Hematopoietic multipotent progenitor cell (in vitro differentiated cells): ENCODE measurements at regions not wholly inside any gene's neighbourhood (a gene's known extent, or its start where the extent isn't known, plus 50 kb on each side); places are given as distances from the start of the nearest gene placed in this dataset.

Experiments
- DNase-seq, 3 donors: peaks; one replicate each; pipeline ENCODE4 v3.0.0-alpha.2; 2011 to 2015; ENCODE audit warnings: low read depth in 2 of 3, low spot score in 2 of 3

DNA sequence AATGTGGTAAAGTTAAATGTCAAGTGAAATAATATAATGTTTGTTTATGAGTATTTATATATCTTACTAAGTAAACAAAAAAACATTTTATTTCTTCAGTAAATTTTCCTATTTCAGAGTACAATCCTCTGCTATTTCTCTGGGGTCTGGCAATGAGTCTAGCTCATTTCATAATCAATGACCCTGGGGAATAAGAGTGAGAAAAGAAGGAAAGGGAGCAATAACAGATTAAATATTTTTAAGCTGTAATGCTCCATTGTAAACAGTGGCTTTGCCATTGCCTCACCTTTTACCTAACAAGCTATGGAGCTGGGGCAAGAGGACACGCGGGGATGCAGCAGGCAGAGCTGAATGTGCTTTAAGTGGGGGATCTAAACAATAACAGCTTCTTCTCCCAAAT, 1071.9 kb downstream of the FLRT2 start:
- DNase-seq, result no peak

DNA sequence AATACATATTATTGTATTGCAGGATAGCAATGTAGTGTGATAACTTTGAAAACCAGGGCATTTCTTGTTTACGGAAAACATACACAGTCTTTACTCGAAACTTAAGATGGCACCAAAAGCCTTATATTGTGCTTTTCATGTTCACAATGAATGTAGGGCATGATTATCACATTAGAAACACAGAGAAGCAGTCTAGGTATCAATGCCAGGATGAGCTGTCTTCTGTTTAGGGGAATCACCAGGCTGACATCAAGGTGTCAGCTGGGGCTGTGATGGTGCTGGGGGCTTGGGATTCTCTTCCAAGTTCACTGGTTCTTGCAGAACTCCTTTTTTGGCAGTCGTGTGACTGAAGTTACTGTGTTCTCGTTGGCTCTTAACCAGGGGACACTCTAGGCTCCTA, 1067.3 kb downstream of the FLRT2 start:
- DNase-seq, result no peak

DNA sequence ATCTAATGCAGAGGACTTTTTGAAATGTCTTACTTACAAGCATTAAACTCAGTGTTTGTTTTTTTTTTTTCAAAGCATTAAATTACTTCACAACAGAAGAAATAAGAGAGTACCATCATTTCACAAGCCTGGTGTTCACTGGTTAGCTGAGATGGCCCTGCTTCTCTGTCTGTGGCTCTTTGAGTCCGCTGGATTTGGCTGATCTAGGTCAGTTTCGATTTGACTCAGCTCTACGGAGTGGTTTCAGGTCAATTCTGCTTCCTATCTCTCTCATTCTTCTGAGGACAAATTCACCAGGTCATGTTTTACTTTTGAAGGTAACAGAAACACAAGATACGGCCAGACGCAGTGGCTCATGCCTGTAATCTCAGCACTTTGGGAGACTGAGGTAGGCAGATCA, 1066.1 kb downstream of the FLRT2 start:
- DNase-seq, result no peak

DNA sequence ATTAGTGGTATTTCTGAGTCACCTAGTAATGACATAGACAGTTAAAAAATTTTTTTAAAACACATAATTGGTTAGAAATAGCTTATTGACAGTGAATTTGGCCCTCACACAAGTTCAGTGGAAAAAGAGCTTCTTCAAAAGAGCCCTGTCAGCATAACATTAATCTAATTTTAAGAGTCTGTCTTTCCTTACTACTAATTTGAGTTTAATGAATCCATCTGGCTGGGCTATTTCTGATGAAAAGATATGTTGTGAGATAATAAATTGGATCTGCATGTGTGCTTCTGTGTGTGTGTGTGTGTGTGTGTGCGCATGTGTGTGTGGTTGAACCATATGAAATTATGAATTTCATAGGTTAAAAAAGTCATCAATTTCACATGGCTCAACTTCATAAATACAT, 1045.2 kb downstream of the FLRT2 start:
- no peak for DNase-seq

DNA sequence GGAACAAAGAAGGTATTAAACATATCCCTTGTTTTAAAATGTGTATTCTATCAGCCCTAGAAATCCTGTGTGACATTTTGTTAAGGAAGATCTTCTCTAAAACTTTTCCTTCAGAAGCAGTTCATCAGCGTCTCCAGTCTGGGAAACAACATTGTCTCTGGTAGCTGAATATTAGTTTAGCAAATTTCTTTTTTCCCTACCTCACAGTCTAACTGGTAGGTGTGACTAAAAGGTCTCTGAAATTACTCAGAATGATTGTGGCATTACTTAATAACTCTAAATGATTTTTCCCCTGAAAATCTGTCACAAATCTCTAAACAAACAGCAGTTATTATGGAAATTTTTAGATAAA, 1044.8 kb downstream of the FLRT2 start:
- DNase-seq, result no peak

DNA sequence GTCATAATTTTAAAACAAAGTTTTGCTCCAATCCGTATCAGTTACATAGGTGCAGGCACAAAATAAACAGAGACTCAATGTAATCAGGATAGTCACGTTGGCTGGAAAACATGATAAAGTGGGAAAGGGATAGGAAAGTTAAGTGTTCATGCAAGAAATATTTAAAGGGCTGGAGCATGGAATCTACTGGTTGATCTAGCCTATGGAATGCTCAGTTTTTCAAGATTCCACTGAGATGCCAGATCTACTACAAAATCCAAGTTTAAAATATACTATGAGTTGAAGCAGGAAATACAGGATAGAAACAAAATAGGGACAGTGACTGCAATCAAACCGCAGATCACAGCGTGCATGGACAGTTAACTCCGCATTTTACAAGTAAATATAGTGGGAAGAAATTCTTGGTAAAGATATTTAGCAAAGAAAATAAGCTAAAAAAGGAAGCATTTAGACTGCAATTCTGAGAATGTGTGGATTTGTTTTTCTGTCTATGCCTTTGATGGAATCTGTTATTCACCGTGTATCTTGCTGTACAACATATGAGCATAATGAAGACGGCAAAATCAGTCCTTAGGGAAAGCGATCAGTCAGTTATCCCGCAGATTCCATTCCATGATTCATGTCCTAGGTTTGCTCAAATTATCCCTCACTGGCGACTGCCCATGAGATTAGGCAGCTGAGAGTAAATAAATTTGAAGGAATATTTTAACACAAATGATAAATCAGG, 1044.3 kb downstream of the FLRT2 start:
- no peak for DNase-seq

DNA sequence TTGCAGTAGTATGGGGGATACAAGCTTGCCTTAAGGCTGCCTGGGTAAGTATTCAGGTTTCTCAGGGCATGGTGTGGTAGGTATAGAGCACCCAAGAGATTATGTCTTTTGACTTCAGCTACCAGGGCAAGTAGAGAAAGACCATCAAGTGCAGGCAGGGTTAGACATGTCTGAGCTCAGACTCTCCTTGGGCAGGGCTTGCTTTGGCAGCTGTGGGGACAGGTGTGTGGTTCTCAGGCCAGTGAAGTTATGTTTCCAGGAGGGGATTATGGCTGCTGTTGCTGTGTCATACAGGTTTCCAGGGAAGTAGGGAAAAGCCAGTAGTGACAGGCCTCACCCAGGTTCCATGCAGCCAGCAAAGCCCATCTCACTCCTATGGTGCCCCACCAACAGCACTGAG, 1040.4 kb downstream of the FLRT2 start:
- DNase-seq, result no peak

DNA sequence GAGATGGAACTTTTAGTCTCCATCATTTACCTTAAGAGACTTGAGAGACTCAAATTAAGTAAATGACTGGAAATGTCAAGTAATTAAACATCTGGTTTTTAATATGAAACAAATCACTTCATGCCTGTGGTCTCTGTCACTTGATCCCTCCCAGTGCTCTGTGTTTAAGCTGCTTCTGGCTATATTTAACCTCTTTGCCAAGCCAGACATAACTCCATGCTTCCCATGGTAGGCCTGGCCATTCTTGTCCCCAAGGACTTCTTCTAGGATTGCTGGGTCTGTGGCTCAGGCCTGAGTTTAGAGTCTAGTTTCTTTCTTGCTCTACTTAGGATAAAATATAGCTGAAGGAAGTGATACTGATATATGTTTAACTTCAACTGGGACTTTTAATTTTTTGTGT, 1013.6 kb downstream of the FLRT2 start:
- no peak for DNase-seq

DNA sequence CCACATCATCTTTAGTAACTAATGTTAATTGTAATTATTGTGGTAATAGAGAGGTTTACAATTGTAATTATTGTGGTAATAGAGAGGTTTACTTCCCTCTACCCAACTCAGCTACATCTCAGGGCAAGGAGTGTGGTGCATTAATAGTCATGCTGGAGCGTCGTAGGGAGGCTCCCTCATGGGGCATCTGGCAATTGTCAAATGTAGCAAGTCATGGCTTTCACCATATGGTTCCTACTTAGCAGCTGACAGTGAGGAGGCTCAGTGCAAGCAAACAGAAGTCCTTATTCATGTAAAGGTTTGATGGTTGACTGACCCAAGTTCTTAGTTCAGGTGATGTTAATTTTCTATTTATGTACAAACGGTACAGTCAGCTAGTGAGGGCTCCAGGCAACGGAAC, 1012.0 kb downstream of the FLRT2 start:
- no peak for DNase-seq

DNA sequence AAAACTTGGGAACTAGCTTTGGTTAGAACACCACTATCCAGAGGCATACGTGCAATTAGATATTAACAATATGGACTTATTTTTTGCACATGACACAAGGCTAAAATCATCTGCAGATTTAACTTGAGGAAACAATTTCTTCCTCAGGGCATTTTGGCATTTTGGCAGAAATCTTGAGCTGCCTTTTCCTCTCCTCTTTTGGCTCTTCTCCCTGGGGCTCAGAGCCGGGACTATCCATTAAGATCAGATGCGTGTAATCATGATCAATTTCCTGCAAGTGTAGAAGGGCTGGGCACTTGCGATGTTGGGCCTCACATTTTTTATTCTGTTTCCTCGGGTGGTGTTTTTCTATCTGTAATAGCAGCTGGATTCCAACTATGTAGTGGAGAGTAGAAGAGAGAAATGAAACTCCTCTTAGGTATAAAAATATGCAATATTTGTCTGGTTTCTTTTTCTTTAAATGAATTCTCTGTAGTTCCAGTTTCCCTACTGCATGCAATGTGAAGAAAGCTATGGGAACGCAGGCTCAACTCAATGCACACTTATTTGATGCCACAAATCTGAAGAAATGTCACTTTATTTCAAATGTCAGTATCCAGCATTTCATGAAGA, 1010.8 kb downstream of the FLRT2 start:
- DNase-seq, result no peak

DNA sequence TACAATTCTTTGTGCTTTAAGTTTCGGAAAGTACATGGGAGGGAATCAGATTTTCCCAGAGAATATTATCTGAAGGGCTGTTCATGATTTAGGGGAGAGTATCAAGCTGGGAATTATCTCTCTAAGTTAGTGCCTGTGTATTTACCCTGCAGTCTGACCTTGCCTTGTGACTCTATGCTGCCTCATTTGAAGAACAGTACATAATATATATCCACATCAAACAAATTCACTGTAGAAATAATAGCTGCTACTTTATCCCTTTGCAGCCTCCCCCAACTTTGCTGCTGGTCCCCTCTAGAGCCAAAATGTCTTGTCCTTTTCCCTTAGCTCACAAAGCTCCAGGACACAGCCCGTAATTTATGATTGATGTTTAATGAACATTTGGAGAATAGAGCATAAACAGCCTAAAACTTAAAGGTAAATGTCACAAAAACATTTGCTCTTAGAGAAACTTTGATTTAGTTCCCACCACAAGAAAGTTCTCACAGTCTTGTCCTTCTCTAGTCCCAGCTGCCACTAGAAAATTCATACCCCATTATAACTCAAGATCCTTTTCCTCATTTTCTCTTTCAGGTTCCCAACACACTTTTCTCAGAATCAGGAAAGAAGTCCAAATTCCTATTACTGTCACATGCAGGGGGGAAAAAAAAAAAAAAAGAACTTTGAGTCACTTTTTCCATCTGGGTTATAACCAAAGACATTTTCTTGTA, 1009.6 kb downstream of the FLRT2 start:
- DNase-seq, result no peak

DNA sequence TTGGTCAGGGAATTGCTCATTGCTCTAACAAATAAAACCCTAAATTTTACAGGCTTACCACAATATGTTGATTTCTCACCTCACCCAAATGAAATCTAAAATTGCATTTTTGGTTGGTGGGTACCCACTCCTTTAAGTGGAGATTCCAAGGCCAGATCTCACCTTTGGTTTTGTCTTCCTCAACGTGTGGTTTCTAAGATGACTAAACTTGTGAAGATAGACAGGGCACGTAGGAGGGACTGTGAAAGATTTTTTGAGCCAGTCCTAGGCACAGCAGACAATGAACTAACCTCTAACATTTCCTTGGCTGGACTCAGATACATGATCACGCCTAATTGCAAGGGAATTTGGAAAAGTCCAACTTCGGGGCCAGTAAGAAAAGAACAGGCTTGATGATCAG, 1003.9 kb downstream of the FLRT2 start:
- DNase-seq, result no peak

DNA sequence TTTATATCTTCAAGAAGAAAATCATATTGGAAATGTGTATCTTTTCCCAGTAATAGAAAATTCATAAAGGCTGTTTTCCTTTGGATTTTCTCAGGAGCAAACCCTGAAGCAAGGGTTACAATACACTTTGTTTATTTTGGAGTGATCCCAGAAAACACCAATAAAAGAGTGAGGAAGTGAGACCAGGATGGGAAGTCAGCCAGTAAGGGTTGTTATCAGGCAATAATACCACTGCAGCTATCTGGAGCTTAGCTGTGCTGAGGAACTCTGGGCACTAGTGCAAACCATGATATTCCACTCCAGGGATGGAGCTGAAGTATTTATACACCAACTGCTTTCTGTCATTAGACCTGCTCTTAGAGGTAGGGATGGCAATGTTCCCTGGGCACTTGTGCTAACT, 1002.3 kb downstream of the FLRT2 start:
- no peak for DNase-seq

DNA sequence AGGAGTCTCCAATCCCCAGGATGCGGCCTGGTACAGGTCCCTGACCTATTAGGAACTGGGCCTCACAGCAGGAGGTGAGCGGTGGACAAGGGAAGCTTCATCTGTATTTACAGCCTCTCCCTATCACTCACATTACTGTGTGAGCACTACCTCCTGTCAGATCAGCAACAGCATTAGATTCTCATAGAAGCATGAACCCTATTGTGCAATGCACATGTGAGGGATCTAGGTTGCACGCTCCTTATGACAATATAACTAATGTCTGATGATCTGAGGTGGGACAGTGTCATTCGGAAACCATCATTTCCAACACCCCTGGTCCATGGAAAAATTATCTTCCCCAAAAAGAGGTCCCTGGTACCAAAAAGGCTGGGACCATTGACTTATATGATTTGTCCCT, 1000.5 kb downstream of the FLRT2 start:
- DNase-seq, result no peak

DNA sequence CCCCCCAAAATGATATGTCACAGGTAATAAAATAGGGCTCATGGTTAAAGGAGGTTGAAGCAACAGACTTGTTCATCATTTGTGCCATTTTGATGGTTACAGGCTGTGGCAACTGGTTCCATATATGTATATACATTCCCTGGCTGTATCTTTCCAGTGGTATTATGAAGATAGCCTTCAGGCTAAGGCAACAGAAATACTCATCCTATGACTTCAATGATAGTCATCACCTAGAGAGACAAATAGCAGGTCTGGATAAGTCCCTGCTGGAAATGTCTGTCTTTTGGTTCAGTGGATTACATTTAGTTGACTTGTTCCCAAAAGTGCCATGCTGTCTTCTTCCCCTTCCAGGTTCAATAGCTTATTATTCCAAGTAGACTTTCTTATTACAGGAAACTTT, 997.4 kb downstream of the FLRT2 start:
- DNase-seq, result no peak

DNA sequence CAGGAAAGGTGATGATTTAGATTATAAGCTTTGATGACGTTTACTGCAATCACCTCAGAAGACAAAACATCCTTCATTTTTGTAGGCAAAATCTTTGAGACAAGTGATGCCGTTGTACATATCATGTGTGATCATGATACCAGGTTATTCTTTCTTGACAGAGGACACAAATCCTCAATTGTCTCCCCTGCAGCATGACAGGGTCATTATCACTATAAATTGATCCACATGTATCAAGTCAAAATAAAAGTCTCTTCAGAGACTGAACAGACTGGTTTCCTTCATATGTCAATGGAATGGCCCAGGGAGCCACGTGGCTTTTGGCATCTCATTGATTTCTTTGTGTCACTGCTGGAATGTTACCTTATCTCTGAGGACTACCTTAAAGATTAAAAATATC, 995.7 kb downstream of the FLRT2 start:
- no peak for DNase-seq

DNA sequence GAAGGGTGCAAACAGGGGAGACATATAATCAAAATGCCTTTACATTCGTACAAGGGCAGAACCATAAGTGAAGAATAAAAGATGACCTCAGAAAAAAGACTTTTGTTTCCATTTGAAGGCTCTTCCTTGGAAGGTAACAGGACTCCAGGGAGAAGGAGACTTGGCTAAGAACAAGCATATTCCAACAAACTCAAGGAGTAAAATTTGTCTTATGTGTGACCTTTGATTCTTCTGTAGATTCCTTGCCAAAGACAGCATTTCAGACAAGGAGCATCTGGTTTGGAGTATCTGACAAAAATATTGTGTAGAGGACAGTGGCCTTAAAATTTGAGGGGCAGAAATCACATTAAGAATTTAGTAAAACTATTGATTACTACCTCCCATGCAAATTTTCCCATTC, 991.9 kb downstream of the FLRT2 start:
- DNase-seq, result no peak

DNA sequence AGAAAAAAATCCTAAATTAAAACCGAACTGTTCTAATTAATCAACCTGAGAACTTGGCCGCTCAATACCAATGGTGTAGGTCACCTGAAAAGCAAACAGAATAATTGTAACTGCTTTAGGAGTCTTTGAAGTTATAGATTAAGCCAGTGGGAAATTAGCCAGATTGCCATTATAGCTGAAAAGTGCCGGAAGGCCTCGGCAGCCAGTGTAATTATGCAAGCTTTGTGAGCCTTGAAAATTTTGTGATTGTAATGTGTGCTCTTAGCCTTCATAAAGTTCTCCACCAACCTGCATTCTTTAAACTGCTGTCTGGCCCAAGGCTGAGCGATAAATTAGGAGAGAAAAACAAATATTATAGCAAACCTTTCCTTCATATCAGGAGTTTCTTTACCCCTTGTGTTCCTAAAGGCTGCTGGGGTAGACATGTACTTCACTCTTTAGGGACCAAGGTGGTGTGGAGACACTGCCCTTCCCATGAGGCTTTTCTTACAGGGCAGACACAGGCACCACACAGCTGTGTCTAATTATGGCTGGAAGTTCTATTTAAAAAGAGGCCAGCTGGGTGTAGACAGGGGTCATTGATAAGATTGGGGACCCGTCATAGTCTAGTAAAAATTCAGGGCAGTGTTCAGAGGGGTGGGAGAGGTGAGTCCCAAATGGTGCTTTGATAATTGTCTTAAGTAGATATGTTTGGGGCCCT, 991.2 kb downstream of the FLRT2 start:
- DNase-seq, result no peak

DNA sequence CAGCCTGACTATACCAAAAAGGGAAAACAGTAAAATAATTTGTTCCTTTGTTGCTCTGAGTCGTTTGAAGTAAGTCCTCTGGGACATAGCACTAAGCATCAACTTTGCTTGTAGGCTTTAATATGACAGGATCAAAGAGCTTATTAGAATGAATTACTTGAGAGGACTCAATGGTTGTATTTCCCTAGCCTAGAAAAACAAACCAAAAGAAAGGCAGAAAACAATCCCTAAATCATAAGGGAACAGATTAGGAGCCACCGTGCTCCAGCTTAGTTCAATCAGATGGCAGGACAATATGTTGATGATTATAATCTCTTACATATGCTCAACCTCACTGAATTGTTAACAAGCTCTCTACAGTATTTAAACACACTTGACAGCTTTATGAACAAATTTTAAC, 988.4 kb downstream of the FLRT2 start:
- no peak for DNase-seq

DNA sequence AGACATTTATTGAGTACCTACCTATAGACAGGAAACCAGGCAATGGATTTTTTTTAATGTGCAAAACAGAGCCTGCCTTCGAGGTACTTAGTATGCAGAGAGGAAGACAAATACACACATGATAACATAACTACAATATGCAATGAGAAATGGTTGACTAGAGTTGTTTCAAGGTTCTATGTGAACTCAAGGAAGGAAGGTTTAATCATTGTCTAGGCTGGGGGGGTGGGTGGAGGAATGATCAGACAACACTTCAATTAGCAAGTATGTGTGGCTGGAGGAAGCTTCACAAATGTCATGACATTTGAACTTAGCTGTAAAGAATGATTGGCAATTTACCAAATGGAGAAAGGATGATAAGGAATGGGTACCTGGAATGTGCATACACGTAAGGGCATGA, 985.3 kb downstream of the FLRT2 start:
- no peak for DNase-seq

DNA sequence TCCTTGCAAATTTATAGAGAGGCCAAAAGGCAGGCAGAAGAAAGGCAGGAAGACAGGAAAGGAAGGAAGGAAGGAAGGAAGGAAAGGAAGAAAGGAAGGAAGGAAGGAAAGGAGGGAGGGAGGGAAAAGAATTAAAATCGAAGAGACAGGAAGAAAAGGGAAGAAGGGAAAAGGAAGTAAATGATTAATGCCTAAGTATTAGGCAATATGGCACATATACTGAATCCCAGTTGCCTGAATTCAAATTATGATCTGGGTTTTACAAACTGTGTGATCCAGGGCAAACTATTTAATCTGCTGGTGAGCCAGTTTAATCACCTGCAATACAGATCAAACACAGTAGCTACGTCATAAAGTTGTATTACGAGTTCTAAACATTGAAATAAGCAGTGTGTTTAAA, 983.6 kb downstream of the FLRT2 start:
- no peak for DNase-seq

DNA sequence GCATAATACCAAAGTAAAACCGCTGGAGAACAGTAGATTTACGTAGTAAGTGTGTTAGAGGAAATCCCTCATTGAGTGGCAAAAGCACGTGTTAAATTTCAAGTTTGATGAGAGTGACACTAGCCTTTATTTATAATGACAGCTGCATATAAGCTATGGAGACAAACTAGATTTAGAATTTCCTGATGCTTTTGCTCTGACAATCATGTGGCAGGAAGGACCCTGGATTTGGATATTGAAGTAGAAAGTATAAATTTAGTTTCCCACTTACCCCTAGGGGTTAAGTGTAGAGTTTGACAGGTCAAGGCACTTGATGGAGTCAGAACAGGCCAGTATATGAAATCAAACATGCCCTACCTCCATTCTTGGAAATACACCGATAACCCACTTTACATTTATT, 983.1 kb downstream of the FLRT2 start:
- DNase-seq, result no peak
